BE2C (cell line): ENCODE measurements at regions not wholly inside any gene's neighbourhood (a gene's known extent, or its start where the extent isn't known, plus 50 kb on each side); places are given as distances from the start of the nearest gene placed in this dataset.

Experiments used
- DNase-seq: peaks from one replicate; pipeline ENCODE4 v3.0.0-alpha.2; 2020
- H3K27me3 ChIP-seq: fragments of 250-450 bp; sonication (Bioruptor Pico); 2 replicates; pipeline ENCODE4 v1.5.1; 2020; ENCODE audit warnings: mild to moderate bottlenecking
- H3K36me3 ChIP-seq: fragments of 250-450 bp; sonication (Bioruptor Pico); 2 replicates; pipeline ENCODE4 v1.5.1; 2020; ENCODE audit warnings: mild to moderate bottlenecking
- H3K4me1 ChIP-seq: fragments of 250-450 bp; sonication (Bioruptor Pico); 2 replicates; pipeline ENCODE4 v1.5.1; 2020
- H3K4me3 ChIP-seq: 2 replicates; pipeline ENCODE4 v1.5.1; 2011; ENCODE audit warnings: low read depth, low read length
- H3K9me3 ChIP-seq: fragments of 250-450 bp; sonication (Bioruptor Pico); 2 replicates; pipeline ENCODE4 v1.5.1; 2020
- CTCF ChIP-seq: IDR thresholded peaks from 2 replicates; pipeline ENCODE4 v1.5.1; 2012; ENCODE audit warnings: mild to moderate bottlenecking, low read depth, low read length

DNA sequence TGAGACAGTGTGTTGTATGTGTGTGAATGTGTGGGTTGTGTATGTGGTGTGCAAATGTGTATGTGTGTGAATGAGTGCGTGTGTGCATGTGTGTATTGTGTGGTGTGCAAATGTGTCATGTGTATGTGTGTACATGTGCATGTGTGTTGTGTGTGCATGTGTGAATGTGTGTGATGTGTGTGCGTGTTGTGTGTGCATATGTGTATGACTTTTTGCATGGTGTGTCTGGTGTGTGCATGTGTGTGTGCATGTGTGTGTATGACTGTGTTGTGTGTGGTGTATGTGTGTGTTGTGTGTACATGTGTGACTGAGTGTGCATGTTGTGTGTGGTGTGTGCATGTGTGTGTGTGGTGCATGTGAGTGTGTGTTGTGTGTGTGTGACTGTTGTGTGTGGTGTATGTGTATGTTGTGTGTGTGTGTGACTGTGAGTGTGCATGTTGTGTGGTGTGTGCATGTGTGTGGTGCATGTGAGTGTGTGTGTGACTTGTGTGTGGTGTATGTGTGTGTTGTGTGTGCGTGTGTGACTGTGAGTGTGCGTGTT lies 268.3 kb downstream of the DCDC2C start:
- DNase-seq: no peak
- no peaks in the 10 kb centered on the region for H3K27me3 ChIP-seq
- H3K4me3 ChIP-seq: no peak overlapping the region
- no peaks in the 10 kb centered on the region; the same call in 1 of the 2 replicates for H3K9me3 ChIP-seq
- H3K4me1 ChIP-seq: no peaks in the 10 kb centered on the region
- no peaks in the 10 kb centered on the region for H3K36me3 ChIP-seq
- TF ChIP-seq CTCF: no peak

DNA sequence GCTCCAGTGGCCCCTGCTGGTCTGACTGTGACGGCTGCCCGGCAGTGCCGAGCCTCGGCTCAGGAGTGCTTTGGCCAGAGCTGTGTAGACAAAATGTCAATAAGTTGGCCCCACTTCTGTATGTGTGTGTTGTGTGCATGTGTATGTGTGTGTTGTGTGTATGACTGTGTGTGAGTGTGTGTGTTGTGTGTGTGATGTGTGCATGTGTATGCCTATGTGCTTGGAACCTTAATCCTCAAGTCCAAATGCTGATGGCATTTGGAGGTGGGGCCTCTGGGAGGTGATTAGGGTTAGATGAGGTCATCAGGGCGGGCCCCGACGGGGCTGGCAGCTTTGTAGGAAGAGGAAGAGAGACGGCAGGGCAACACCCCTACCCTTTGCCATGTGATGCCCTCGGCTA lies 269.0 kb downstream of the DCDC2C start:
- no peak for DNase-seq
- no peak for TF ChIP-seq CTCF
- H3K27me3 ChIP-seq: no peaks in the 10 kb centered on the region
- no peak overlapping the region for H3K4me3 ChIP-seq
- no peaks in the 10 kb centered on the region; the same call in 1 of the 2 replicates for H3K9me3 ChIP-seq
- no peaks in the 10 kb centered on the region for H3K4me1 ChIP-seq
- H3K36me3 ChIP-seq: no peaks in the 10 kb centered on the region

DNA sequence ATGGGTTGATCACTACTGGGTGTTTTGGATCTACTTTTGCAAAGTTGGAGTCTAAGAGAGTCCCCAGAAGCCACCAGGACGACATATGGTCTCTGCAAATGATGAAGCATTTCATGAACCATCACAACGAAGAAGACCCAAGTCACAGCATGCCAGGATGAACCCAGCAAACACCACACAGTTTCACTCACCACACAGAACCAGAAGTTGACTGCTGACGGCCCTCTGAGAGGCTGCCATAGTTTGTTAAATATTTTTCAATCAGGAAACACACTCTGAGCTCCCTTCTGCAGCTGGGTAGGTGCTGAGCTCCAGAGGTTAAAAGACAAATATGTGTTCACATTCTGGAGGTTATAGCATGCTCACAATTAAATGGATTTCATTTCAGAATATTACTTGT lies 271.4 kb downstream of the DCDC2C start:
- no peaks in the 10 kb centered on the region; the same call in 1 of the 2 replicates for H3K9me3 ChIP-seq
- no peak for TF ChIP-seq CTCF
- H3K4me3 ChIP-seq: no peak overlapping the region
- no peaks in the 10 kb centered on the region for H3K36me3 ChIP-seq
- H3K4me1 ChIP-seq: no peaks in the 10 kb centered on the region
- DNase-seq: no peak
- no peaks in the 10 kb centered on the region for H3K27me3 ChIP-seq

GRCh38 chr2:3981446-3981987 lies 278.1 kb downstream of the DCDC2C start:
- Histone ChIP-seq H3K9me3 (no peaks in the 10 kb centered on the region), H3K4me3 (no peak overlapping the region), H3K4me1 (no peaks in the 10 kb centered on the region), H3K27me3 (no peaks in the 10 kb centered on the region), H3K36me3 (no peaks in the 10 kb centered on the region)
- TF ChIP-seq CTCF: no peak
- DNase-seq: no peak

DNA sequence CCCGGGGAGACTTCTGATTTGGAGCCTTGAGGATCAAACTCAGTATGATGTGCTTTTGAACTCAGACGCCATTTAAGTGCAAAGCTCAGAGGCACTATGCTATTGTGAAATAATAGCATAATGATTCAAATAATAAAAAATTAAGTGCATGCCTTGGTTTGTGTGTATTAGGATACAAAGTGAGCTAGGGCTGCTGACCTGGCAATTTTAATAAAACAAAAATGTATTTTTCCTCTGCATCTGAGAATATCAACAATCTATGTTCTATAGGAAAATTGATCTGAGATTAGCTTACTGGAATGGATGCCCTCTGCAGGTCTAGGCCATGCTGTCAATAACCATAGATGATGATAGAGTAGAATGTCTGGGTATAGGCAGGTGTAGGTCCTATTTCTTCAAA lies 278.8 kb downstream of the DCDC2C start:
- Histone ChIP-seq H3K9me3 (no peaks in the 10 kb centered on the region), H3K27me3 (no peaks in the 10 kb centered on the region), H3K36me3 (no peaks in the 10 kb centered on the region), H3K4me1 (no peaks in the 10 kb centered on the region), H3K4me3 (no peak overlapping the region)
- no peak for DNase-seq
- TF ChIP-seq CTCF: no peak

DNA sequence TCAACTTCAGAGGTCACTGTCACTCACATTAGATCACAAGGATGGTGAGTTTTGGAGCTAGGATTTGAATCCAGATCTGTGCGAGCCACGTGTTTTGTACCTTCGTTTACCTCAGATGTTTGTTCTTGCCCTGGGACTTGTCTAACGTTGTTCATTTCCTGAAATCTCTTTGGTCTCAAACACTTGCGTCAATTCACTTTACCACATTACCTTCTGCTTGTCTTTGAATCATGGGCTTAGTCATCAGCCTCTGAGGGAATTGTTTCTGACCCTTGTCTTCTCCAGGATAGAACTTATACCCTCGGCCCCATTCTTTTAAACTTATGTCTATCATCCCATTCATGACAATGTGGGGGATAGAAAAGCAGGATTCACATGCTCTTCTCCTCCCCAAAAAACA lies 282.7 kb downstream of the DCDC2C start:
- no peak for DNase-seq
- H3K4me1 ChIP-seq: no peaks in the 10 kb centered on the region
- H3K4me3 ChIP-seq: no peak overlapping the region
- TF ChIP-seq CTCF: no peak
- H3K9me3 ChIP-seq: no peaks in the 10 kb centered on the region
- H3K27me3 ChIP-seq: no peaks in the 10 kb centered on the region
- H3K36me3 ChIP-seq: no peaks in the 10 kb centered on the region
